ENCODE measurements at regions not wholly inside any gene's neighbourhood (a gene's known extent, or its start where the extent isn't known, plus 50 kb on each side); places are given as distances from the start of the nearest gene placed in this dataset.
"Not testable (repeated sequence)": the region's sequence is repeated elsewhere in the genome, so short reads cannot be mapped to it uniquely, and the experiment has no call there.

DNA sequence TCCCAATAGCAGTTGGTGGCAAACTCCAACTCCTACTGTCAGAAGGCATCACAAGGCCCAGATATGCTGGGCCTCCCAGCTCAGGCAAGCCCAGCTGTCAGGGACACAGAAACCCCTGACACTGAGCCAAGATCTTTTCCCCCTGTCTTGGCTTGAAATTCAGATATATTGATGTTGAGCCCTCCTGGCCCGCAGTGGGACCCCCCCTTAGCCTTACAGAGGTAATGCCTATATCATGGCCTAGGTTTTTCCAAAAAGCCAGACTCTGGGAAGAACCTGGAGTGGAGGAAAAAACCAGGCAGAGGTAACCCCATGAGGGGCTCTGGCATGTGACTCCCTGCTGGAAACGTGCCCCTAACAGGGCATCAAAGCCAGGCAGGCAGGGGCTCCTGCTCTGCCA, 129.2 kb downstream of the POTEG start:
- H3K27me3 ChIP-seq (replicated peaks in 1 of 2; ENCODE audit: control insufficient read depth in 2 of 2, extremely low read depth in 1 of 2, insufficient read depth in 2 of 2, low read length in 1 of 2); H3K36me3 ChIP-seq (ENCODE audit: control insufficient read depth in 2 of 2, extremely low read depth in 1 of 2, insufficient read depth in 1 of 2, low read length in 1 of 2); H3K4me1 ChIP-seq (ENCODE audit: control insufficient read depth in 1 of 2, extremely low read depth in 1 of 2, insufficient read depth in 2 of 2, low read length in 2 of 2); H3K4me3 Mint-ChIP-seq; H3K4me1 Mint-ChIP-seq; CTCF ChIA-PET; H3K27ac Mint-ChIP-seq; H3K9me3 ChIP-seq; H3K4me3 ChIP-seq (ENCODE audit: control insufficient read depth in 1 of 2, extremely low read depth in 1 of 2, low read length in 1 of 2); H3K27ac ChIP-seq (ENCODE audit: low read length); H3K9me3 Mint-ChIP-seq; H3K36me3 Mint-ChIP-seq; POLR2A ChIA-PET; DNase-seq; H3K27me3 Mint-ChIP-seq; ATAC-seq (replicated peaks in 1 of 4): not testable (repeated sequence)
- WGBS (ENCODE audit: insufficient coverage) = no CpG with 5 or more reads among the region's 2 CpGs

DNA sequence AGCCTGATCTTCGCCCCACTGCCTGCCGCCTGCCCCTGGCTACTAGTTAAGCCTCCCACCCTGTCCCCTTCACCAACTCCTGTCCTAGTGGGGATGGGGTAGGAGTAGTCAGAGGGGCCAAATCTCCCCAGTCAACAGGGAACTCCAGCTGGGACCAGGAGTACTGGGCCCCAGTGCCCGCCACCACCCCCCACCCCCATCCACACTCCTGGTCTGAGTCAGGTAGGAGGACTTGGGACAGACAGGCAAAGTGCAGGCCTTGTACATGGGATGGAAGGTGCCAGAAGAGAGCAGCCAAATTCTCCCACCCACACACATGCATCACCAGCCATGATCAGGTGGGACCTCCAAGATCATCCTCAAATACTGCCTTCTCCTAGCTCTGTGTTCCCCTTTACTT, 128.4 kb downstream of the POTEG start:
- DNase-seq; H3K4me3 ChIP-seq (ENCODE audit: control insufficient read depth in 1 of 2, extremely low read depth in 1 of 2, low read length in 1 of 2); H3K36me3 Mint-ChIP-seq; H3K27me3 Mint-ChIP-seq; H3K4me1 ChIP-seq (ENCODE audit: control insufficient read depth in 1 of 2, extremely low read depth in 1 of 2, insufficient read depth in 2 of 2, low read length in 2 of 2); H3K27ac ChIP-seq (ENCODE audit: low read length); H3K9me3 Mint-ChIP-seq; H3K9me3 ChIP-seq; CTCF ChIA-PET; H3K4me3 Mint-ChIP-seq; H3K27ac Mint-ChIP-seq; H3K4me1 Mint-ChIP-seq; H3K27me3 ChIP-seq (replicated peaks in 1 of 2; ENCODE audit: control insufficient read depth in 2 of 2, extremely low read depth in 1 of 2, insufficient read depth in 2 of 2, low read length in 1 of 2); POLR2A ChIA-PET; H3K36me3 ChIP-seq (ENCODE audit: control insufficient read depth in 2 of 2, extremely low read depth in 1 of 2, insufficient read depth in 1 of 2, low read length in 1 of 2): not testable (repeated sequence)
- ATAC-seq (replicated peaks in 1 of 4) = peak in 2 of 4 experiments; percentile 16 to 22
- WGBS (ENCODE audit: insufficient coverage) = no CpG with 5 or more reads among the region's 3 CpGs

DNA sequence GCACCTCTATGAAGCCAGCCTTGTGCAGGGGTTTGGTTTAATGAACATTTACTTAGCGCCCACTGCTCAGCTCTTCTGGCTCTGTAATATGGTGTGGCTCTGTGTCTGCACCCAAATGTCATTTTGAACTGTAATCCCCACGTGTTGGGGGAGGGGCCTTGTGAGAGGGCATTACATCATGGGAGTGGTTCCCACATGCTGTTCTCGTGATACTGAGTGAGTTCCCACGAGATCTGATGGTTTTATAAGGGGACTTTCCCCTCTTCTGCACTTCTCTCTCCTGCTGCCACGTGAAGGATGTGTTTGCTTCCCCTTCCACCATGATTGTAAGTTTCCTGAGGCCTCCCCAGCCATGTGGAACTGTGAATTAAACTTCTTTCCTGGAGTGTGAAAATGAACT, 127.7 kb downstream of the POTEG start:
- H3K36me3 Mint-ChIP-seq; H3K4me3 ChIP-seq (ENCODE audit: control insufficient read depth in 1 of 2, extremely low read depth in 1 of 2, low read length in 1 of 2); H3K4me3 Mint-ChIP-seq; ATAC-seq (replicated peaks in 1 of 4); H3K9me3 Mint-ChIP-seq; CTCF ChIA-PET; H3K27me3 Mint-ChIP-seq; POLR2A ChIA-PET; H3K27ac ChIP-seq (ENCODE audit: low read length); H3K27ac Mint-ChIP-seq; H3K9me3 ChIP-seq; H3K4me1 Mint-ChIP-seq; H3K36me3 ChIP-seq (ENCODE audit: control insufficient read depth in 2 of 2, extremely low read depth in 1 of 2, insufficient read depth in 1 of 2, low read length in 1 of 2); H3K27me3 ChIP-seq (replicated peaks in 1 of 2; ENCODE audit: control insufficient read depth in 2 of 2, extremely low read depth in 1 of 2, insufficient read depth in 2 of 2, low read length in 1 of 2); DNase-seq; H3K4me1 ChIP-seq (ENCODE audit: control insufficient read depth in 1 of 2, extremely low read depth in 1 of 2, insufficient read depth in 2 of 2, low read length in 2 of 2): not testable (repeated sequence)
- no CpG with 5 or more reads among the region's 5 CpGs for WGBS (ENCODE audit: insufficient coverage)

DNA sequence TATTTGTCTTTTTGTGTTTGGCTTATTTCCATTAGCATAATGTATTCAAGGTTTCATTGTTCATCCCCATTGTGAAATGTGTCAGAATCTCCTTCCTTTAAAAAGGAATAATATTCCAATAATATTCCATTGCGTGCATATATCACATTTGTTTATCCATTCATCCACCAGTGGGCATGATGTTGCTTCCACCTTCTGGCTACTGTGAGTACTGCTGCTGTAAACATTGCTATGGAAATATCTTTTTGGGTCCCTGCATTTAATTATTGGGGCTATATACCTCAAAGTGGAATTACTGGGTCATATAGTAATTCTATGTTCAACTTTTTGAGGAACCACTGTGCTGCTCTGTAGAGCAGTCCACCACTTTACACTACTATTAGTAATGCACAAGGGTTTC, 123.1 kb downstream of the POTEG start:
- ATAC-seq (replicated peaks in 1 of 4); H3K27me3 ChIP-seq (replicated peaks in 1 of 2; ENCODE audit: control insufficient read depth in 2 of 2, extremely low read depth in 1 of 2, insufficient read depth in 2 of 2, low read length in 1 of 2); H3K9me3 ChIP-seq; H3K36me3 Mint-ChIP-seq; H3K4me1 Mint-ChIP-seq; H3K4me3 ChIP-seq (ENCODE audit: control insufficient read depth in 1 of 2, extremely low read depth in 1 of 2, low read length in 1 of 2); H3K4me1 ChIP-seq (ENCODE audit: control insufficient read depth in 1 of 2, extremely low read depth in 1 of 2, insufficient read depth in 2 of 2, low read length in 2 of 2); H3K36me3 ChIP-seq (ENCODE audit: control insufficient read depth in 2 of 2, extremely low read depth in 1 of 2, insufficient read depth in 1 of 2, low read length in 1 of 2); H3K27ac Mint-ChIP-seq; DNase-seq; H3K9me3 Mint-ChIP-seq; POLR2A ChIA-PET; H3K27me3 Mint-ChIP-seq; H3K4me3 Mint-ChIP-seq; CTCF ChIA-PET; H3K27ac ChIP-seq (ENCODE audit: low read length): not testable (repeated sequence)
- WGBS (ENCODE audit: insufficient coverage) = no CpG with 5 or more reads among the region's 1 CpG

DNA sequence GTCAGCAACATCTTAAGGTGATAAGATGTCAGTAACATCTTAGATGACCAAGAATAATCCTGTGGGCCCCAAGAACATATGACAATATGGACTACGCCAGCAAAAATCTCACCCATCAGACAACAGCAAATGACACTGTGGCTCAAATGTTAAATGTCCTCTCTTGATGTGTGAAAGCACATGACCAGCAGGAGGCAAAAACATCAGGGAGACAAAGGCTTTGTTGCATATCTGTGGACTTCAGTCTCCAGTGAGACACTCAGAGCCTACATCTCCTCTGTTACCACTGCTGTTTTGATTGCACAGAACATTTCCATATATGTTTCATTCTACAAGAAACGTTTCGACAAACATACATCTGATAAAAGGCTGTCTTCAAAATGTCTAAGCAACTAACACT, 103.5 kb downstream of the POTEG start:
- H3K36me3 Mint-ChIP-seq; H3K4me3 ChIP-seq (ENCODE audit: control insufficient read depth in 1 of 2, extremely low read depth in 1 of 2, low read length in 1 of 2); H3K27ac ChIP-seq (ENCODE audit: low read length); H3K4me1 Mint-ChIP-seq; H3K9me3 Mint-ChIP-seq; H3K27ac Mint-ChIP-seq; H3K4me3 Mint-ChIP-seq; H3K4me1 ChIP-seq (ENCODE audit: control insufficient read depth in 1 of 2, extremely low read depth in 1 of 2, insufficient read depth in 2 of 2, low read length in 2 of 2); DNase-seq; ATAC-seq (replicated peaks in 1 of 4); CTCF ChIA-PET; H3K36me3 ChIP-seq (ENCODE audit: control insufficient read depth in 2 of 2, extremely low read depth in 1 of 2, insufficient read depth in 1 of 2, low read length in 1 of 2); H3K27me3 ChIP-seq (replicated peaks in 1 of 2; ENCODE audit: control insufficient read depth in 2 of 2, extremely low read depth in 1 of 2, insufficient read depth in 2 of 2, low read length in 1 of 2); H3K27me3 Mint-ChIP-seq; H3K9me3 ChIP-seq; POLR2A ChIA-PET: not testable (repeated sequence)
- WGBS (ENCODE audit: insufficient coverage) = no CpG with 5 or more reads among the region's 3 CpGs

DNA sequence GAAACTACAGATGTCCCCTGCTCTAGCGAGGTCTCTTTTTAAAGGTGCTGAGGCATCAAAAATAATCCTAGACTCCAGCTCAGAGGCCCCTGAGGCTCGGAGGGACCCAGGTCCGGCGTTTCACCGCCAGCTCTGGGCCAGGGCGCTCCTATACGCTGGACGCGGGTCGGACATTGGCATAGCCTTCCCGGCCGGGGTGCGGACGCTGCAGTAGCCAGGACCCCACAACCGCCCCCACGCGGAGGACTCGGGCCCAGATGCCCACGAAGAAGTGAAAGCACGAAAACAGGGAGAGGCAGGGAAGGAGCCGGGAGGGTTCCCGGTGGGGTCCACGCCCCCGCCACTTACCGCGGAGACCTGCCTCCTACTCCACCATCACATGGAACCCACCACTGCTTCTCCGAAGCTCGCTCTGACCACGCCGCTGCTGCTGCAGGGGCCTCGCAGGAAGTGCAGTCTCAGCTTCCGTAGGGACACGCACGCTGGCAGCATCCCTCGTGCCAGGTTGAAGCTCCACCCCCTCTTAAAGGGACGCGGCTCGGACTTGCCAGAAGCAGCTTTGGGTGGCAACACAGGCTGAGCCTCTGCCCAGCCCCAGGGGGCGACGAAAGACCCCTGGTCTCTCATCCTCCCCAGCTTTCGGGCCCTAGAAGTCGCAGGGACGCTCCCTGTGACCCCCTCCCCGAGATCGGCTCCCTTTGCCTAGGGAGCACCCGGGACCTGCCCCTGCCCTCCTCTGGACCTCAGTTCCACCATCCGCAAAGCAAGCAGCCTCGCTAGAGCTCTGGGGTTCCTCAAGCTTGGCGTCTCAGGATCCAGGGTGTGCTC, 96.7 kb downstream of the POTEG start:
- H3K36me3 ChIP-seq (ENCODE audit: control insufficient read depth in 2 of 2, extremely low read depth in 1 of 2, insufficient read depth in 1 of 2, low read length in 1 of 2); H3K9me3 Mint-ChIP-seq; H3K4me3 Mint-ChIP-seq; H3K4me3 ChIP-seq (ENCODE audit: control insufficient read depth in 1 of 2, extremely low read depth in 1 of 2, low read length in 1 of 2); H3K9me3 ChIP-seq; H3K36me3 Mint-ChIP-seq; DNase-seq; H3K4me1 Mint-ChIP-seq; H3K27me3 Mint-ChIP-seq; CTCF ChIA-PET; H3K27ac ChIP-seq (ENCODE audit: low read length); H3K27me3 ChIP-seq (replicated peaks in 1 of 2; ENCODE audit: control insufficient read depth in 2 of 2, extremely low read depth in 1 of 2, insufficient read depth in 2 of 2, low read length in 1 of 2); H3K27ac Mint-ChIP-seq; H3K4me1 ChIP-seq (ENCODE audit: control insufficient read depth in 1 of 2, extremely low read depth in 1 of 2, insufficient read depth in 2 of 2, low read length in 2 of 2); POLR2A ChIA-PET: not testable (repeated sequence)
- peak in 2 of 4 experiments; percentile 47 to 50 for ATAC-seq (replicated peaks in 1 of 4)
- no CpG with 5 or more reads among the region's 49 CpGs for WGBS (ENCODE audit: insufficient coverage)

DNA sequence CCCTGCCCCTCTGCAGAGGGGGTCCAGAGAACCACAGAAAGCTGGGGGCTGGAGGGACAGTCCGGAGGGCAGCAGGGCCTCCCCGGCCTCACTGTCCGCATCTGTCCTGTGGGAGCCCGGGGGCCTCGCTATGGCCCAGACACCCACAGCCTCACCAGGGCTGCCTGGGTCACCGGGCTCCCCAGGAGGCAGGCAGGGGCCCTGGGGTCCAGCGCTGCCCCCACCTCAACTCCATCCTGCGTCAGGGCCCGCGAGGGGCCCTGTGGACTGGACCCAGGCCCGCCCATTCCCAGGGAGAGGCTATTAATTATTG, 96.1 kb downstream of the POTEG start:
- H3K4me1 Mint-ChIP-seq; H3K4me1 ChIP-seq (ENCODE audit: control insufficient read depth in 1 of 2, extremely low read depth in 1 of 2, insufficient read depth in 2 of 2, low read length in 2 of 2); H3K36me3 Mint-ChIP-seq; POLR2A ChIA-PET; H3K4me3 Mint-ChIP-seq; H3K27ac Mint-ChIP-seq; CTCF ChIA-PET; H3K36me3 ChIP-seq (ENCODE audit: control insufficient read depth in 2 of 2, extremely low read depth in 1 of 2, insufficient read depth in 1 of 2, low read length in 1 of 2); ATAC-seq (replicated peaks in 1 of 4); H3K27me3 Mint-ChIP-seq; H3K27me3 ChIP-seq (replicated peaks in 1 of 2; ENCODE audit: control insufficient read depth in 2 of 2, extremely low read depth in 1 of 2, insufficient read depth in 2 of 2, low read length in 1 of 2); H3K27ac ChIP-seq (ENCODE audit: low read length); DNase-seq; H3K4me3 ChIP-seq (ENCODE audit: control insufficient read depth in 1 of 2, extremely low read depth in 1 of 2, low read length in 1 of 2); H3K9me3 Mint-ChIP-seq; H3K9me3 ChIP-seq: not testable (repeated sequence)
- WGBS (ENCODE audit: insufficient coverage) = no CpG with 5 or more reads among the region's 11 CpGs

Data from T-cell (primary cell).